Activated naive CD4-positive, alpha-beta T cell treated with anti-CD3 and anti-CD28 coated beads, Interleukin-2, amount 50 U/mL, for 24 hours (primary cell): ENCODE measurements at regions not wholly inside any gene's neighbourhood (a gene's known extent, or its start where the extent isn't known, plus 50 kb on each side); places are given as distances from the start of the nearest gene placed in this dataset.

Experiments used
- H3K27ac Mint-ChIP-seq: one replicate; pipeline ENCODE4 v1.8.0; 2021; ENCODE audit warnings: mild to moderate bottlenecking, mixed read lengths
- H3K27me3 Mint-ChIP-seq: one replicate; pipeline ENCODE4 v1.8.0; 2021; ENCODE audit warnings: mixed read lengths
- H3K36me3 Mint-ChIP-seq: one replicate; pipeline ENCODE4 v1.8.0; 2021; ENCODE audit warnings: mixed read lengths
- H3K4me1 Mint-ChIP-seq: one replicate; pipeline ENCODE4 v1.8.0; 2021; ENCODE audit warnings: mixed read lengths
- H3K4me3 Mint-ChIP-seq: one replicate; pipeline ENCODE4 v1.8.0; 2021; ENCODE audit warnings: mild to moderate bottlenecking, mixed read lengths
- H3K9me3 Mint-ChIP-seq: one replicate; pipeline ENCODE4 v1.8.0; 2021; ENCODE audit warnings: mixed read lengths

DNA sequence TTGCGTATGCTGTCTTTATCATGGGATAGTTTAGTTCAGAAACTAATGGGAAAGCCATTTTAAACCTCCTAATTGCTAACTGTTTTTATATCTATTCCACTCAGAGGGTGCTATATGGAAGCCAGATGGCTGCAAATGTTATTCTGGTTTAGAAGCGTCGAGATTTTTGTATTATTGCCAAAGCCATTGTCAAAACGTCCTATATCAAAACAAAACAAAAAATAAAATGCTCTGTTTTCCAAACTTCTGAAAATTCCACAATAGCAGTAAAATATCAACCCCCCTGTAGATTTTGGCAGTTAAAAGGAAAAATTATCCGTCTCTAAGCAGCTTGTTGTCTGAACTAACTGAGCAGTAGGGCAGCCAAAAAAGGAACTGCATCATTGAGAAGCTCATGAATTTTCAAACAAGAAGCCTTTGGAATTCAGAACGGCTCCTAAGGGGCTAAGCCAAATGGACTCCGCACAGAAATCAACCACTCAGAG, 195.4 kb upstream of the CWC22 start:
- Mint-ChIP-seq H3K27me3 (no peaks in the 10 kb centered on the region), H3K36me3 (no peaks in the 10 kb centered on the region), H3K4me3 (no peak overlapping the region), H3K27ac (no peak overlapping the region), H3K4me1 (no peaks in the 10 kb centered on the region), H3K9me3 (no peaks in the 10 kb centered on the region)

DNA sequence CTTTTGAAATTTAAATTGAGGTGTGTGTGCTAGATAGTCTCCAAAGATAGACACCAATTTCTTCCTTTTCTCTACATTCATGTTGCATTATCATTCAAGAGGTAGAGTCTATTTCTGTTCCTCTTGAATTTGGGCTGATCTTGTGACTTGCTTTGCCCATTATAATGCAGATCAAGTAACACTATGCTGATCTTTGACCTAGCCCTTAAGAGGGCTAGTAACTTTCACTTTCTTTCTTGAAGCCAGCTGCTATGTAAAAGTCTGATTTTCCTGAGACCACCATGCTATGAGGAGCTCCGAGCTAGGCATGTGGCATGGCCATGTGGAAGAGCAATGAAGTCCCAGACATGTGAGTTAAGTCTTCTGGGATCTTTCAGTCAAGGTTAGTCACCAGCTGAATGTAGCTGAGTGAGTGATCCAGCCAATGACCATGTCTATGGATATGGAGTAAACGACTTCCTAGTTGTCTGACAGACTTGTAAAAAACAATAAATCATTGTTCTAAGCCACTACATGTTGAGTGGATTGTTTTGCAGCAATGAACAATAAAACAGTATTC, 189.4 kb upstream of the CWC22 start:
- Mint-ChIP-seq H3K4me1 (no peaks in the 10 kb centered on the region), H3K36me3 (no peaks in the 10 kb centered on the region), H3K27ac (no peak overlapping the region), H3K9me3 (no peaks in the 10 kb centered on the region), H3K4me3 (no peak overlapping the region), H3K27me3 (no peaks in the 10 kb centered on the region)

GRCh38 chr2:180195847-180196246, 188.8 kb upstream of the CWC22 start:
- Mint-ChIP-seq H3K4me1 (no peaks in the 10 kb centered on the region), H3K9me3 (no peaks in the 10 kb centered on the region), H3K4me3 (no peak overlapping the region), H3K36me3 (no peaks in the 10 kb centered on the region), H3K27ac (no peak overlapping the region), H3K27me3 (no peaks in the 10 kb centered on the region)

DNA sequence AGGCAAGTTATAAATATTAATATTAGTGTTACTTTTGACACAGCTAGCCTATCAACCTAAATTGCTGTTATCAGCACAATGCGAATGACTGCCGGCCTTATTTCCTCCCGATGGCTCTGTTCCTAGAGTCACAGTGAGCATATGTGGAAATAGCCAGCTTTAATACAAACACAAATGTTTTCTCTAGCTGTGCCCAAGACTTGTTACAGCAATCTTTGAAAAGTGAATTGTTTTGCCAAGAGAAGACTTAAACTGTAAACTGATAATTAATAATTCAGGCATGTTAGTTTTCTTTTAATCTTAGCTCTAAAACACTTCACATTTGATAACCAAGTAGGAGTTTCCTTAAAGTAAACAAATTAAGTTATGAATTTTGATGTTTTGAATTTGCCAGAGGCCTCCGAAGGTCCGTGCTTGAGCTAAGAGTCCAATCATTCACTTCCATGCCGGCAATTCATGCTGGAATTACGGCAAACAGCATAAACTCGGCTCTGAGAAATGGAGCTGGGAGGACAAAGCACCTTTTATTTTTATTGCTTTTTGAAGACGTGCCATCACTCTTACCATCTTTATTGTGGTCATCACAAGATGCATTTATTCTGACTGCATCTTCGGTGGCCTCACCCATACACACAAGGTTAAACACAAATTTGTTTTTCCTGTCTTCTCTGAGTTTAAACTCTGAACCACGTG, 184.5 kb upstream of the CWC22 start:
- Mint-ChIP-seq H3K9me3 (no peaks in the 10 kb centered on the region), H3K4me1 (no peaks in the 10 kb centered on the region), H3K27ac (no peak overlapping the region), H3K4me3 (no peak overlapping the region), H3K36me3 (no peaks in the 10 kb centered on the region), H3K27me3 (no peaks in the 10 kb centered on the region)

GRCh38 chr2:180190851-180191250, 183.8 kb upstream of the CWC22 start:
- H3K4me3 Mint-ChIP-seq = no peak overlapping the region
- H3K27ac Mint-ChIP-seq = no peak overlapping the region
- no peaks in the 10 kb centered on the region for H3K4me1 Mint-ChIP-seq
- no peaks in the 10 kb centered on the region for H3K36me3 Mint-ChIP-seq
- H3K27me3 Mint-ChIP-seq = no peaks in the 10 kb centered on the region
- no peaks in the 10 kb centered on the region for H3K9me3 Mint-ChIP-seq

- Mint-ChIP-seq H3K36me3 (no peaks in the 10 kb centered on the region), H3K4me3 (no peak overlapping the region), H3K27ac (no peak overlapping the region), H3K4me1 (no peaks in the 10 kb centered on the region), H3K9me3 (no peaks in the 10 kb centered on the region), H3K27me3 (no peaks in the 10 kb centered on the region)
Measured at GRCh38 chr2:180187611-180188010, 180.5 kb upstream of the CWC22 start.

- Mint-ChIP-seq H3K4me1 (no peaks in the 10 kb centered on the region), H3K36me3 (no peaks in the 10 kb centered on the region), H3K9me3 (no peaks in the 10 kb centered on the region), H3K4me3 (no peak overlapping the region), H3K27ac (no peak overlapping the region), H3K27me3 (no peaks in the 10 kb centered on the region)
Measured at GRCh38 chr2:180184506-180184905, 177.4 kb upstream of the CWC22 start.

DNA sequence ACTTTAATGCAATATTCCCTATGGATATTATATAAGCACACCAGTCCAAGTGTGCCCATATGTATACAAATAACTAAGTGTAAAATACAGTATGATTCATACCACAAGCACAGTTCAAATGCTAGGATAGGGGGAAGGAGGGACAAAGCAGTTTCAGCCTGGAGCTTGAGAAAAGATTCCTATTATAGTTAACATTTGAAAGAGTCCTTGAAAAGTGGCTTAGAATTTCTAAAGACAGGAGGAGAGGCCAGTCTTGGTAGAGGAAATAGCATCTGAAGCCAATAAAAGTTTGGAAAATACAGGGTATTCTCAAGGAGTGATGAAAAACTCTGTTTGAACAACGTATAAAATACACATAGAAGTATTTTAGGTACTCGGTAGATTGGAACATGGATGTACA, 173.4 kb upstream of the CWC22 start:
- no peak overlapping the region for H3K4me3 Mint-ChIP-seq
- no peaks in the 10 kb centered on the region for H3K27me3 Mint-ChIP-seq
- H3K4me1 Mint-ChIP-seq = no peaks in the 10 kb centered on the region
- no peaks in the 10 kb centered on the region for H3K9me3 Mint-ChIP-seq
- H3K27ac Mint-ChIP-seq = no peak overlapping the region
- no peaks in the 10 kb centered on the region for H3K36me3 Mint-ChIP-seq

- H3K4me1 Mint-ChIP-seq = no peaks in the 10 kb centered on the region
- H3K4me3 Mint-ChIP-seq = no peak overlapping the region
- H3K27ac Mint-ChIP-seq = no peak overlapping the region
- H3K27me3 Mint-ChIP-seq = no peaks in the 10 kb centered on the region
- H3K9me3 Mint-ChIP-seq = no peaks in the 10 kb centered on the region
- no peaks in the 10 kb centered on the region for H3K36me3 Mint-ChIP-seq
Measured at GRCh38 chr2:180177534-180177933, 170.4 kb upstream of the CWC22 start.

DNA sequence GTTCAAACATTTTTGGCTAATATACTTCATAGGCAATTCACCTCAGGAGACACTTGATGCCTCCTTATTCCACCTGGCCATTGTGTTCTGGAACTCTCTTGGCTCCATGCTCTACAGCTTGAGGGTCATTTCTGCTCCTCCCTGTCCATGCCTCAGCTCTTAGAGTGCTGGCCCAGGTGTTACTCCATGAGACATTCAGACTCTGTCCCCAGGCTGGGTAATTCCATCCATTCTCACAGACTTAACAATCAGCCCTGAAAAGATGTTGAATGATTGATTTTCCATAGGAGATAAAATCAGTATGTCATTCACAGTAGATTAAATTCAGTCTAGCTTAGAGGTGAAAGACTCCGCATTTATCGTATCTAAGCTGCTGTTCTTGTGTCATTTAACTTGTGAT, 168.6 kb upstream of the CWC22 start:
- Mint-ChIP-seq H3K27ac (no peak overlapping the region), H3K27me3 (no peaks in the 10 kb centered on the region), H3K36me3 (no peaks in the 10 kb centered on the region), H3K9me3 (no peaks in the 10 kb centered on the region), H3K4me1 (no peaks in the 10 kb centered on the region), H3K4me3 (no peak overlapping the region)

DNA sequence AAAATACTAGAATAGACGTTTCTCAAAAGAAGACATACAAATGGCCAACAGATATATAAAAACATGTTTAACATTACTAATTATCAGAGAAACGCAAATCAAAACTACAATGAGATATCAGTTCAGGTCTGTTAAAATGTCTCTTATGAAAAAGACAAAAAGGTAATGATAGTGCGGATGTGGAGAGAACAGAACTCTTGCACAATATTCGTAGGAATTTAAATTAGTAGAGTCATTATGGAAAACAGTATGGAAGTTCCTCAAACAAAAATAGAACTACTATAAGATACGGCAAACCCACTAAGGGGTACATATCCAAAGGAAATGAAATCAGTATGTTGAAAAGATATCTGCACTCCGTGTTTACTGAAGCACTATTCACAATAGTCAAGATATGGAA, 167.5 kb upstream of the CWC22 start:
- Mint-ChIP-seq H3K4me1 (no peaks in the 10 kb centered on the region), H3K36me3 (no peaks in the 10 kb centered on the region), H3K4me3 (no peak overlapping the region), H3K27me3 (peaks cover 4% of the 10 kb centered on the region), H3K9me3 (peaks cover 8% of the 10 kb centered on the region), H3K27ac (no peak overlapping the region)

GRCh38 chr2:180169474-180169873, 162.4 kb upstream of the CWC22 start:
- Mint-ChIP-seq H3K27me3 (peaks cover 14% of the 10 kb centered on the region), H3K27ac (no peak overlapping the region)

DNA sequence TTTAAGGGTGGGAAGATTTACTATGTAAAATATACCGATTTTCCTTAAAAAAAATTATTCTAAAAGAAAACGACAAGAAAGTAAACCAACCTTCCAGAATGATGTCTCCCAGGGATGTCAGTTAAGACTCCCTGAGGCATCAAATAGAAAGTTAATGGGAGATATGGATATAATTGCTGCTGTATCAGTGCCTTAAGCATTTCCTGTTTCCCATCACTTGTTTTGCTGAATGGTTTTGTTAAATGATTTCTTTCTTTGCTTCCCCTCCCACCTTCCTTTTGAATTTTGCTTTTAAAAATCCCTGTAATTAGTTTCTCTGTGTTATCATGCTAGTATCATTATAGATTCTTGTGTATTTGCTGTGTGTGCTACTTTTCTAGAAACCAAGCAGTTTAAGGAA, 154.3 kb upstream of the CWC22 start:
- Mint-ChIP-seq H3K27me3 (peaks cover 10% of the 10 kb centered on the region), H3K4me3 (no peak overlapping the region), H3K4me1 (no peaks in the 10 kb centered on the region), H3K9me3 (no peaks in the 10 kb centered on the region), H3K36me3 (no peaks in the 10 kb centered on the region), H3K27ac (no peak overlapping the region)

More at GRCh38 chr2:180169474-180169873, 162.4 kb upstream of the CWC22 start:
- Mint-ChIP-seq H3K4me3 (no peak overlapping the region), H3K4me1 (no peaks in the 10 kb centered on the region), H3K36me3 (no peaks in the 10 kb centered on the region), H3K9me3 (peaks cover 8% of the 10 kb centered on the region)

- Mint-ChIP-seq H3K4me1 (no peaks in the 10 kb centered on the region), H3K27ac (no peak overlapping the region), H3K27me3 (peaks cover 7% of the 10 kb centered on the region), H3K36me3 (no peaks in the 10 kb centered on the region), H3K9me3 (no peaks in the 10 kb centered on the region), H3K4me3 (no peak overlapping the region)
Measured at GRCh38 chr2:180159921-180160320, 152.8 kb upstream of the CWC22 start.

- Mint-ChIP-seq H3K27me3 (peaks cover 7% of the 10 kb centered on the region), H3K4me1 (no peaks in the 10 kb centered on the region), H3K4me3 (no peak overlapping the region), H3K27ac (no peak overlapping the region), H3K36me3 (no peaks in the 10 kb centered on the region), H3K9me3 (no peaks in the 10 kb centered on the region)
Measured at GRCh38 chr2:180158961-180159360, 151.9 kb upstream of the CWC22 start.

DNA sequence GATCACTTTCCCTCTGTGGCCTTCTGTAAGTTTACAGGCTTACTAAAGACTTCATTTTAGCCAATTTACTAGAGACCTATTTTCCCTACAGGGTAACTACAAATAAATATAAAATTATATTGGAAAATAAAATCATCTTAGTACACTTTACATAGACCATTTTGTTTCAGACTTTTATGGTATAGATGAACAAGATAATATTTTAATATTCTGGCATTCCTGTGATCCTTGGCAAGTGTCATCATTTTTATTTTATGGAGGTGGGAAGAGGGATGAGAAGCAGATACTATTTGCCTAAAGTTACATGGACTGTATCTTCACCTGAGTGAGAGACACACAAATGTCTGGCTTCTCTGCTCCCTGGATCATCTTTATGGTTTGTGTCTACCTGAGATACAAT, 149.6 kb upstream of the CWC22 start:
- Mint-ChIP-seq H3K4me1 (no peaks in the 10 kb centered on the region), H3K9me3 (no peaks in the 10 kb centered on the region), H3K27ac (no peak overlapping the region), H3K27me3 (peaks cover 3% of the 10 kb centered on the region), H3K4me3 (no peak overlapping the region), H3K36me3 (no peaks in the 10 kb centered on the region)

DNA sequence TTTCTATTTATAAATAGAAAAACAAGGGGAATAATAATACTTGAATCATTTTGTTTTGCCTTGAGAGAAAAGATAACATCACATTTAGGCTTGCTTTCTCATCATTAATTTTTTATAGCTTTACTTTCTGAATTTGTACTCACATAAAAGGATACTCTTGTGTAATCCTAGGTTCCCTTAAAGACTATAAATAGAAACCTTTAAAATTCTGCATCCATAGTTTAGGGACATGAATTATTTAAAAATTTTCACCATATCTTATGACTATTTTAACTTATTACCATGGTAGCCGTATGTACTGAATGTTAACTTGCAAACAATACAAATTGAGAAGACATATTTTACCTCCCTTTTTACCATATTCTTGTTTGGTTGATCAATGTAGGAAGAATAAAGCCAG, 143.5 kb upstream of the CWC22 start:
- no peaks in the 10 kb centered on the region for H3K36me3 Mint-ChIP-seq
- peaks cover 3% of the 10 kb centered on the region for H3K27me3 Mint-ChIP-seq
- no peak overlapping the region for H3K4me3 Mint-ChIP-seq
- no peaks in the 10 kb centered on the region for H3K4me1 Mint-ChIP-seq
- H3K27ac Mint-ChIP-seq = no peak overlapping the region
- no peaks in the 10 kb centered on the region for H3K9me3 Mint-ChIP-seq
